ENCODE measurements at regions not wholly inside any gene's neighbourhood (a gene's known extent, or its start where the extent isn't known, plus 50 kb on each side); places are given as distances from the start of the nearest gene placed in this dataset.

DNA sequence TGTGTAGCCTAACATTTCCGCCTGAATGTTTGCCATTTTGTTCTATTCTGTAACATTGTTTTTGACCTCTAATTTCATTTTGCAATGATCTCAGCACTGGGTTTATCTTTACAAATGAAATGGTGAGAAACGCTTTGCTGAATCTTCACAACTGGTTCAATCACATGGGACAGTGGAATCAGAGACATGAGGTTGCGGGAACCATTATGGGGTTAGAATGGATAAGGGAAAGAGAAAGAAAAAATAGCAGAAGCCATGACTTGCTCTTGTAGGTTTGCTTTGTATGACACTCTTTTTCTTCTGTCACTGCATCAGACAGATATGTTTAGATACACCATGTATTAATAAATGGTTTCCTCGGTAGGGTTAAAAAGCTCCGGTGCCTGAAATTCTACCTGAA lies 114.3 kb upstream of the PELI1 start:
- peaks cover 7 to 25% (median 14%) of the 10 kb centered on the region in 5 donors for H3K4me1 ChIP-seq (ENCODE audit: control insufficient read depth in 5 of 5, insufficient read depth in 5 of 5, low read length in 5 of 5)
- H3K4me3 ChIP-seq, result no peak overlapping the region
- DNase-seq, result no peak
- H3K27ac ChIP-seq (ENCODE audit: low read depth in 1 of 2, low read length in 1 of 2), result no peak overlapping the region
- no peaks in the 10 kb centered on the region for H3K27me3 ChIP-seq (ENCODE audit: control insufficient read depth in 3 of 3, insufficient read depth in 3 of 3, low read length in 2 of 3)
- no peaks in the 10 kb centered on the region for H3K36me3 ChIP-seq (ENCODE audit: control insufficient read depth in 4 of 4, insufficient read depth in 4 of 4, low read length in 4 of 4)
- WGBS, 2 donors, result 96 to 98% methylated on average over 5 of the region's 5 CpGs
- H3K9ac ChIP-seq (ENCODE audit: insufficient read depth in 1 of 2, low read length in 2 of 2), result no peak overlapping the region
- TF ChIP-seq, protein P1, sequence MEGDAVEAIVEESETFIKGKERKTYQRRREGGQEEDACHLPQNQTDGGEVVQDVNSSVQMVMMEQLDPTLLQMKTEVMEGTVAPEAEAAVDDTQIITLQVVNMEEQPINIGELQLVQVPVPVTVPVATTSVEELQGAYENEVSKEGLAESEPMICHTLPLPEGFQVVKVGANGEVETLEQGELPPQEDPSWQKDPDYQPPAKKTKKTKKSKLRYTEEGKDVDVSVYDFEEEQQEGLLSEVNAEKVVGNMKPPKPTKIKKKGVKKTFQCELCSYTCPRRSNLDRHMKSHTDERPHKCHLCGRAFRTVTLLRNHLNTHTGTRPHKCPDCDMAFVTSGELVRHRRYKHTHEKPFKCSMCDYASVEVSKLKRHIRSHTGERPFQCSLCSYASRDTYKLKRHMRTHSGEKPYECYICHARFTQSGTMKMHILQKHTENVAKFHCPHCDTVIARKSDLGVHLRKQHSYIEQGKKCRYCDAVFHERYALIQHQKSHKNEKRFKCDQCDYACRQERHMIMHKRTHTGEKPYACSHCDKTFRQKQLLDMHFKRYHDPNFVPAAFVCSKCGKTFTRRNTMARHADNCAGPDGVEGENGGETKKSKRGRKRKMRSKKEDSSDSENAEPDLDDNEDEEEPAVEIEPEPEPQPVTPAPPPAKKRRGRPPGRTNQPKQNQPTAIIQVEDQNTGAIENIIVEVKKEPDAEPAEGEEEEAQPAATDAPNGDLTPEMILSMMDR (IDR thresholded peaks at IDR 0.05; ENCODE audit: control extremely low read depth, extremely low read depth), result no peak
- no peaks in the 10 kb centered on the region for H3K9me3 ChIP-seq (ENCODE audit: control insufficient read depth in 4 of 4, insufficient read depth in 3 of 4, low read length in 3 of 4)
- no peak for ATAC-seq (ENCODE audit: insufficient read depth, low FRiP score)

DNA sequence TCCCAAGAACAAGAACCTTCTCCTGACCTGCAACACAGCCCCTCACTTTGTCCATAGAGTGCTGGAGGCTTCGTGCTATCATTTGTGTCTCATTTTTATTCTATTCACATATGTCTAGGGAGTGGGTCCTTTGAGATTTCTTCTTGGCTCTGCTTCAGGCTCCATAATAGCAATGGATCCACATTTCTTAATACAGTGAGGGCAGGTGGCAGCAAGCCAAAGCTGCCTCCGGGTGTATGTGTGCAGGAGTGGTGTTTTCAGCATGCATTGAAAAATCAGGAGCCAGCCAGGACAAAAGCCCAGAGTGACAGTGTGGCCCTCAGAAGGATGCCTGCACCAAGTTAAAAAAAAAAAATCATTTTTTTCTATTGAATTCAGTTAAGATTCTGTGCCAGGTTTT lies 115.1 kb upstream of the PELI1 start:
- ATAC-seq (ENCODE audit: insufficient read depth, low FRiP score) (no peak), DNase-seq (peak; percentile 61 to 80 (median 69))
- Histone ChIP-seq H3K4me3 (no peak overlapping the region), H3K9ac (ENCODE audit: insufficient read depth in 1 of 2, low read length in 2 of 2) (no peak overlapping the region), H3K4me1 (ENCODE audit: control insufficient read depth in 5 of 5, insufficient read depth in 5 of 5, low read length in 5 of 5) (peaks cover 7 to 26% (median 14%) of the 10 kb centered on the region in 5 donors), H3K36me3 (ENCODE audit: control insufficient read depth in 4 of 4, insufficient read depth in 4 of 4, low read length in 4 of 4) (no peaks in the 10 kb centered on the region), H3K27ac (ENCODE audit: low read depth in 1 of 2, low read length in 1 of 2) (no peak overlapping the region), H3K27me3 (ENCODE audit: control insufficient read depth in 3 of 3, insufficient read depth in 3 of 3, low read length in 2 of 3) (no peaks in the 10 kb centered on the region), H3K9me3 (ENCODE audit: control insufficient read depth in 4 of 4, insufficient read depth in 3 of 4, low read length in 3 of 4) (no peaks in the 10 kb centered on the region)
- TF ChIP-seq, protein P1 (IDR thresholded peaks at IDR 0.05; ENCODE audit: control extremely low read depth, extremely low read depth), result no peak
- WGBS, 2 donors, result 53 to 57% methylated on average over 2 of the region's 2 CpGs

DNA sequence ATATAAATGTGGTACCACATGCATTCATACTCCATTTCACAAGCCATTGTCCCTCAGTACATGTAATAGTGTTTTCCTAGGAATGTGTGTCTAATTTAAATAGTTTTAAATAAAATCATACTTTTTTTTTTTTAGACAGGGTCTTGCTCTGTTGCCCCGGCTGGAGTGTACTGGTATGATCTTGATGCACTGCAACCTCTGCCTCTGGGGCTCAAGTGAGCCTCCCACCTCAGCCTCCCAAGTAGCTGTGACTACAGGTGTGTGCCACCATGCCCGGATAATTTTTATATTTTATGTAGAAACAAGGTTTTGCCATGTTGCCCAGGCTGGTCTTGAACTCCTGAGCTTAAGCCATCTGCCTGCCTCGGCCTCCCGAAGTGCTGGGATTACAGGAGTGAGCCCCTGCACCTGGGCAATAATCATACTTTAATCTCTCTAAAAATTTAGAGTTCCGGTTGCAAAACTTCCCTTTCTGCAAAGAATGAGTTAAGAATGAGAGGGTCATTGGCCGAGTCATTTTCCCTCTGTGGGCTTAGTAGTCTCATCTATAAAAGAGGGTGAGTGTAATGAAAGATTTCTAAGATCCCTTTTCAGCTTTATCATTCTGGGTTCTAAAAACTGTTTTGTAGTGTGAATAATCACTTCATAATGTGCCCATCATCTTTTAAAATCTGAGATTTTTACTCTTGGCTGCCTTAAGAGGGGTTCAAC lies 116.0 kb upstream of the PELI1 start:
- H3K27me3 ChIP-seq (ENCODE audit: control insufficient read depth in 3 of 3, insufficient read depth in 3 of 3, low read length in 2 of 3), result no peaks in the 10 kb centered on the region
- TF ChIP-seq, protein P1 (IDR thresholded peaks at IDR 0.05; ENCODE audit: control extremely low read depth, extremely low read depth), result no peak
- no peak overlapping the region for H3K4me3 ChIP-seq
- H3K36me3 ChIP-seq (ENCODE audit: control insufficient read depth in 4 of 4, insufficient read depth in 4 of 4, low read length in 4 of 4), result no peaks in the 10 kb centered on the region
- ATAC-seq (ENCODE audit: insufficient read depth, low FRiP score) (no peak), DNase-seq (no peak)
- WGBS, 2 donors, result 67 to 82% methylated on average over 6 of the region's 6 CpGs
- H3K9ac ChIP-seq (ENCODE audit: insufficient read depth in 1 of 2, low read length in 2 of 2), result no peak overlapping the region
- H3K9me3 ChIP-seq (ENCODE audit: control insufficient read depth in 4 of 4, insufficient read depth in 3 of 4, low read length in 3 of 4), result no peaks in the 10 kb centered on the region
- peaks cover 7 to 26% (median 14%) of the 10 kb centered on the region in 5 donors for H3K4me1 ChIP-seq (ENCODE audit: control insufficient read depth in 5 of 5, insufficient read depth in 5 of 5, low read length in 5 of 5)
- H3K27ac ChIP-seq (ENCODE audit: low read depth in 1 of 2, low read length in 1 of 2), result no peak overlapping the region
